ENCODE measurements at regions not wholly inside any gene's neighbourhood (a gene's known extent, or its start where the extent isn't known, plus 50 kb on each side); places are given as distances from the start of the nearest gene placed in this dataset.

DNA sequence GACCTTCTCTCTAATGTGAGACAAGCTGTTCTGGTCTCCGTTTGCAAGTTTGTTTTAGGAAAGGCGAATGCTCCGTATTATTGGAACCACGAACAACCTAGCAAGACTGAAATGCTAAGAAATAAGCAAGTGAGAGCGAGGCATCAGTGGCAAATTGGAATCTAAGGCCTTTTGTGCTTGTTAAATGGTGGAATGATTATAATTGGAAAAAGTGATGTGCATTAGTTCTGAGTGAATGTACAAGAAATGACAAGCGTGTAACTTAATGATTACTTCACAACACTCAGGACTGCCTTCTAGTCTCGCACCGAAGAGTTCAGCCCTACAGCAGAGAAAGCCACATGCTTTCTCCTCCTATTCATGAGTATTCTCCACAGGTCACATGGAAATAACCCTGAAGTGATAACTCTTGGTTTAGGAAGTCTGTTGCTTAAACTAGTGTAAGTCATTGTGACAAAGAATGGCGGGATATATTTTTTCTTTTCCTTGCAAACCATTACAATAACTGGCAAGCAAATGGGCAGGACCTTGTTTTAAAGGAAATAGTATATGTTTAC is 392.2 kb upstream of the FIGN start:
- Histone ChIP-seq H3K18ac (ENCODE audit: extremely low read depth, low read length) (no peak overlapping the region), H2BK15ac (ENCODE audit: low read length) (no peak overlapping the region), H3K27me3 (replicated peaks in 1 of 4; ENCODE audit: control insufficient read depth in 3 of 4, extremely low read depth in 1 of 4, insufficient read depth in 3 of 4, low read length in 3 of 4) (no peaks in the 10 kb centered on the region), H3K23ac (ENCODE audit: insufficient read length) (no peak overlapping the region), H2BK12ac (ENCODE audit: low read depth, low read length) (no peak overlapping the region), H3K23me2 (ENCODE audit: low read depth, low read length) (no peaks in the 10 kb centered on the region), H3K56ac (replicated peaks; ENCODE audit: insufficient read length, low read depth, low read length) (no peak overlapping the region), H3K79me1 (ENCODE audit: low read depth, low read length) (no peaks in the 10 kb centered on the region), H3K14ac (ENCODE audit: insufficient read length) (no peak overlapping the region), H3K27ac (ENCODE audit: low read depth, low read length) (no peak overlapping the region), H4K5ac (ENCODE audit: insufficient read length, low read depth, low read length) (no peak overlapping the region), H3K79me2 (ENCODE audit: control insufficient read depth in 1 of 2, insufficient read depth in 2 of 2, low read length in 2 of 2) (no peaks in the 10 kb centered on the region), H3K36me3 (ENCODE audit: control insufficient read depth in 2 of 4, insufficient read depth in 4 of 4, low read length in 3 of 4) (no peaks in the 10 kb centered on the region), H4K8ac (ENCODE audit: extremely low read depth, insufficient read depth, low read length) (no peak overlapping the region), H2AK5ac (ENCODE audit: low read depth, low read length) (no peak overlapping the region), H3K9ac (replicated peaks in 1 of 4; ENCODE audit: extremely low read depth in 1 of 4, low read depth in 3 of 4, low read length in 3 of 4) (no peak overlapping the region), H3K4me2 (ENCODE audit: insufficient read depth in 1 of 2, low read depth in 2 of 2, low read length in 2 of 2) (no peak overlapping the region), H4K91ac (replicated peaks; ENCODE audit: insufficient read length, low read length) (no peak overlapping the region), H2BK120ac (replicated peaks; ENCODE audit: low read depth, low read length) (no peak overlapping the region), H3K4ac (replicated peaks; ENCODE audit: insufficient read length, low read depth, low read length) (no peak overlapping the region), H3K4me1 (replicated peaks in 1 of 4; ENCODE audit: control insufficient read depth in 3 of 4, insufficient read depth in 4 of 4, low read length in 3 of 4) (no peaks in the 10 kb centered on the region), H3K9me3 (ENCODE audit: insufficient read depth in 2 of 2, low read depth in 1 of 2, low read length in 1 of 2) (no peaks in the 10 kb centered on the region), H2BK5ac (ENCODE audit: low read depth, low read length) (no peak overlapping the region), H2BK20ac (ENCODE audit: low read length) (no peak overlapping the region), H3K4me3 (ENCODE audit: extremely low read depth in 1 of 4, insufficient read depth in 2 of 4, low read depth in 3 of 4, low read length in 4 of 4) (no peak overlapping the region), H4K20me1 (replicated peaks in 1 of 2; ENCODE audit: control insufficient read depth in 1 of 2, insufficient read depth in 2 of 2, low read length in 2 of 2) (no peaks in the 10 kb centered on the region), H2AFZ (ENCODE audit: low read length) (no peak overlapping the region)
- FAIRE-seq (no peak), DNase-seq (ENCODE audit: low read depth in 1 of 2, low spot score in 2 of 2) (no peak)
- CTCF ChIA-PET (ENCODE audit: partially characterized antibody) = interaction anchor here (0.6 to 1.7 kb wide), 6 partner anchors 8 to 336 kb away, joined by 3 to 9 read pairs (median 5); no protein-coding TSS in a partner anchor
- POLR2A ChIA-PET (ENCODE audit: partially characterized antibody) = no interaction called here
- TF ChIP-seq SP2 (IDR thresholded peaks at IDR 0.05; ENCODE audit: low read length) (no peak), JUND (IDR thresholded peaks at IDR 0.05; ENCODE audit: low read length) (no peak), PHF8 (conservative IDR thresholded peaks at IDR 0.05; ENCODE audit: low read depth, low read length) (no peak)
- WGBS, 2 experiments (ENCODE audit: extremely low coverage in 1 of 2, insufficient coverage in 1 of 2, insufficient read length in 1 of 2, insufficient replicate concordance in 2 of 2, low coverage in 1 of 2, low lambda C conversion rate in 2 of 2, missing lambda C conversion rate in 1 of 2) = 89% methylated on average over 9 of the region's 9 CpGs; no CpG with 5 or more reads in 1 of the 2 experiments

Measured in H1 (cell line).